HFFc6 (cell line): ENCODE measurements at regions not wholly inside any gene's neighbourhood (a gene's known extent, or its start where the extent isn't known, plus 50 kb on each side); places are given as distances from the start of the nearest gene placed in this dataset.
"Not testable (repeated sequence)": the region's sequence is repeated elsewhere in the genome, so short reads cannot be mapped to it uniquely, and the experiment has no call there.

ENCODE experiments used
- DNase-seq: peaks from one replicate; pipeline ENCODE4 v3.0.0-alpha.2; 2018
- H3K27ac Mint-ChIP-seq: 2 replicates; pipeline ENCODE4 v1.8.0; 2020; ENCODE audit warnings: mild to moderate bottlenecking, mixed read lengths
- H3K27me3 Mint-ChIP-seq: 2 replicates; pipeline ENCODE4 v1.8.0; 2021; ENCODE audit warnings: mild to moderate bottlenecking, moderate library complexity, mixed read lengths; ENCODE audit not compliant: insufficient read depth
- H3K36me3 Mint-ChIP-seq: 2 replicates; pipeline ENCODE4 v1.8.0; 2021; ENCODE audit warnings: low read depth, mixed read lengths
- H3K4me1 Mint-ChIP-seq: 2 replicates; pipeline ENCODE4 v1.8.0; 2020; ENCODE audit warnings: low read depth, mixed read lengths
- H3K4me3 Mint-ChIP-seq: 2 replicates; pipeline ENCODE4 v1.8.0; 2020; ENCODE audit warnings: mild to moderate bottlenecking, moderate library complexity, mixed read lengths
- H3K9me3 Mint-ChIP-seq: 2 replicates; pipeline ENCODE4 v1.8.0; 2020; ENCODE audit warnings: mild to moderate bottlenecking, mixed read lengths
- CTCF ChIP-seq: fragments of 200-600 bp; sonication (generic); IDR thresholded peaks from 2 replicates; pipeline ENCODE4 v1.5.0; 2021; ENCODE audit warnings: antibody characterized with exemption, mild to moderate bottlenecking

GRCh38 chr17:72462814-72463213 is 342.0 kb downstream of the SOX9 start:
- H3K4me1 Mint-ChIP-seq: peaks cover 49% of the 10 kb centered on the region
- no peak overlapping the region for H3K27ac Mint-ChIP-seq
- DNase-seq: no peak
- no peaks in the 10 kb centered on the region; the same call in none of the 2 replicates for H3K27me3 Mint-ChIP-seq
- no peaks in the 10 kb centered on the region for H3K36me3 Mint-ChIP-seq
- TF ChIP-seq CTCF: no peak
- no peak overlapping the region for H3K4me3 Mint-ChIP-seq
- no peaks in the 10 kb centered on the region for H3K9me3 Mint-ChIP-seq

- no peak for DNase-seq
- no peak for TF ChIP-seq CTCF
- Mint-ChIP-seq H3K9me3 (no peaks in the 10 kb centered on the region), H3K4me1 (peaks cover 47% of the 10 kb centered on the region), H3K27me3 (no peaks in the 10 kb centered on the region; the same call in none of the 2 replicates), H3K36me3 (no peaks in the 10 kb centered on the region), H3K4me3 (no peak overlapping the region), H3K27ac (peak overlapping the region; percentile 96; the same call in 1 of the 2 replicates)
Observed at GRCh38 chr17:72463287-72464102, 342.7 kb downstream of the SOX9 start.

GRCh38 chr17:72464221-72464620 is 343.4 kb downstream of the SOX9 start:
- H3K27me3 Mint-ChIP-seq, DNase-seq, H3K36me3 Mint-ChIP-seq, H3K4me3 Mint-ChIP-seq, H3K9me3 Mint-ChIP-seq: not testable (repeated sequence)
- Mint-ChIP-seq H3K27ac (peak overlapping the region; percentile 96), H3K4me1 (peaks cover 47% of the 10 kb centered on the region)

- Mint-ChIP-seq H3K27ac (peak overlapping the region; percentile 96), H3K36me3 (no peaks in the 10 kb centered on the region), H3K27me3 (no peaks in the 10 kb centered on the region; the same call in 1 of the 2 replicates), H3K4me1 (peaks cover 47% of the 10 kb centered on the region), H3K9me3 (no peaks in the 10 kb centered on the region), H3K4me3 (peak overlapping the region; percentile 84)
- no peak for TF ChIP-seq CTCF
- DNase-seq: peak; percentile 98
Observed at GRCh38 chr17:72465191-72466024, 344.6 kb downstream of the SOX9 start.

- Mint-ChIP-seq H3K27ac (peak overlapping the region; percentile 96), H3K27me3 (no peaks in the 10 kb centered on the region; the same call in 1 of the 2 replicates), H3K36me3 (no peaks in the 10 kb centered on the region), H3K4me3 (peak overlapping the region; percentile 84), H3K9me3 (no peaks in the 10 kb centered on the region), H3K4me1 (peaks cover 41% of the 10 kb centered on the region)
- TF ChIP-seq CTCF: peak; percentile 42; the same call in 1 of the 2 replicates
- peak; percentile 55 for DNase-seq
Observed at GRCh38 chr17:72466199-72466598, 345.4 kb downstream of the SOX9 start.

- H3K27me3 Mint-ChIP-seq: no peaks in the 10 kb centered on the region; the same call in 1 of the 2 replicates
- H3K36me3 Mint-ChIP-seq: no peaks in the 10 kb centered on the region
- no peak for DNase-seq
- peak overlapping the region; percentile 84 for H3K4me3 Mint-ChIP-seq
- no peak for TF ChIP-seq CTCF
- peaks cover 39% of the 10 kb centered on the region for H3K4me1 Mint-ChIP-seq
- H3K9me3 Mint-ChIP-seq: no peaks in the 10 kb centered on the region
- peak overlapping the region; percentile 96 for H3K27ac Mint-ChIP-seq
Observed at GRCh38 chr17:72466606-72467005, 345.8 kb downstream of the SOX9 start.
